ENCODE measurements at regions not wholly inside any gene's neighbourhood (a gene's known extent, or its start where the extent isn't known, plus 50 kb on each side); places are given as distances from the start of the nearest gene placed in this dataset.

- no peaks in the 10 kb centered on the region for H3K9me3 ChIP-seq
- H3K27ac ChIP-seq, result no peak overlapping the region
- DNase-seq, result no peak
- H3K4me1 ChIP-seq, result no peaks in the 10 kb centered on the region
- WGBS, 2 donors, result 64 to 82% methylated on average over 1 of the region's 1 CpG
- no peaks in the 10 kb centered on the region for H3K36me3 ChIP-seq
- H3K4me3 ChIP-seq, result no peak overlapping the region
- intact Hi-C loops (cut with DNase I), result no loop called here
- TF ChIP-seq POLR2A (IDR thresholded peaks at IDR 0.05), result no peak
- TF ChIP-seq, protein P1, sequence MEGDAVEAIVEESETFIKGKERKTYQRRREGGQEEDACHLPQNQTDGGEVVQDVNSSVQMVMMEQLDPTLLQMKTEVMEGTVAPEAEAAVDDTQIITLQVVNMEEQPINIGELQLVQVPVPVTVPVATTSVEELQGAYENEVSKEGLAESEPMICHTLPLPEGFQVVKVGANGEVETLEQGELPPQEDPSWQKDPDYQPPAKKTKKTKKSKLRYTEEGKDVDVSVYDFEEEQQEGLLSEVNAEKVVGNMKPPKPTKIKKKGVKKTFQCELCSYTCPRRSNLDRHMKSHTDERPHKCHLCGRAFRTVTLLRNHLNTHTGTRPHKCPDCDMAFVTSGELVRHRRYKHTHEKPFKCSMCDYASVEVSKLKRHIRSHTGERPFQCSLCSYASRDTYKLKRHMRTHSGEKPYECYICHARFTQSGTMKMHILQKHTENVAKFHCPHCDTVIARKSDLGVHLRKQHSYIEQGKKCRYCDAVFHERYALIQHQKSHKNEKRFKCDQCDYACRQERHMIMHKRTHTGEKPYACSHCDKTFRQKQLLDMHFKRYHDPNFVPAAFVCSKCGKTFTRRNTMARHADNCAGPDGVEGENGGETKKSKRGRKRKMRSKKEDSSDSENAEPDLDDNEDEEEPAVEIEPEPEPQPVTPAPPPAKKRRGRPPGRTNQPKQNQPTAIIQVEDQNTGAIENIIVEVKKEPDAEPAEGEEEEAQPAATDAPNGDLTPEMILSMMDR (IDR thresholded peaks at IDR 0.05), result no peak
- H3K27me3 ChIP-seq, result no peaks in the 10 kb centered on the region
Observed at GRCh38 chr11:30089921-30090320, 73.1 kb upstream of the KCNA4 start.

- Histone ChIP-seq H3K27ac (no peak overlapping the region), H3K4me3 (no peak overlapping the region), H3K36me3 (no peaks in the 10 kb centered on the region), H3K9me3 (no peaks in the 10 kb centered on the region), H3K27me3 (no peaks in the 10 kb centered on the region), H3K4me1 (no peaks in the 10 kb centered on the region)
- DNase-seq, result no peak
- intact Hi-C loops (cut with DNase I), result no loop called here
- no peak for TF ChIP-seq POLR2A (IDR thresholded peaks at IDR 0.05)
- TF ChIP-seq, protein P1 (IDR thresholded peaks at IDR 0.05), result no peak
Observed at GRCh38 chr11:30091246-30091645, 74.4 kb upstream of the KCNA4 start.

DNA sequence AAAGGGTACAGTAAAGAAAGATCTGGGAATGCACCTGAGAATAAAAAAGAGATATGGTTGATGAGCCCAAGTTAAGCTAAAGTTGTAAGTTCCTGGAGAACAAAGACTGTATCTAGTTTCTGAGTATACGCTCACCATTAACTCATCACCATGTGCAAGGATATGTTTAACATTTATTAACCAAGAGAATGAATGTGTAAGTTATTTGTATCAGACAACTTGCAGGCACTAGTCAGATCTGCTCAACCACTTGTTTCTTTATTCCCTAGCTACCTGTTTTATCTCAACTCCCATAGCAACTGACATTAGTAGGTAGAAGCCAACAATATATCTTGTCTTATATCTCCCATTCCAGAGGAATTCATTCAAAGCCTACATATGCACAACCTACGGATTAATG lies 74.9 kb upstream of the KCNA4 start:
- DNase-seq, result no peak
- no peak overlapping the region for H3K27ac ChIP-seq
- no peaks in the 10 kb centered on the region for H3K36me3 ChIP-seq
- H3K27me3 ChIP-seq, result no peaks in the 10 kb centered on the region
- no peak overlapping the region for H3K4me3 ChIP-seq
- H3K9me3 ChIP-seq, result no peaks in the 10 kb centered on the region
- H3K4me1 ChIP-seq, result no peaks in the 10 kb centered on the region
- 60 to 72% methylated on average over 2 of the region's 2 CpGs for WGBS, 2 donors
- TF ChIP-seq, protein P1 (IDR thresholded peaks at IDR 0.05), result no peak
- TF ChIP-seq POLR2A (IDR thresholded peaks at IDR 0.05), result no peak
- intact Hi-C loops (cut with DNase I), result no loop called here

- Histone ChIP-seq H3K27me3 (no peaks in the 10 kb centered on the region), H3K4me3 (no peak overlapping the region), H3K9me3 (no peaks in the 10 kb centered on the region), H3K36me3 (no peaks in the 10 kb centered on the region), H3K27ac (no peak overlapping the region), H3K4me1 (no peaks in the 10 kb centered on the region)
- no peak for DNase-seq
- intact Hi-C loops (cut with DNase I), result no loop called here
- TF ChIP-seq, protein P1 (IDR thresholded peaks at IDR 0.05), result no peak
- TF ChIP-seq POLR2A (IDR thresholded peaks at IDR 0.05), result no peak
Observed at GRCh38 chr11:30092518-30092917, 75.7 kb upstream of the KCNA4 start.

DNA sequence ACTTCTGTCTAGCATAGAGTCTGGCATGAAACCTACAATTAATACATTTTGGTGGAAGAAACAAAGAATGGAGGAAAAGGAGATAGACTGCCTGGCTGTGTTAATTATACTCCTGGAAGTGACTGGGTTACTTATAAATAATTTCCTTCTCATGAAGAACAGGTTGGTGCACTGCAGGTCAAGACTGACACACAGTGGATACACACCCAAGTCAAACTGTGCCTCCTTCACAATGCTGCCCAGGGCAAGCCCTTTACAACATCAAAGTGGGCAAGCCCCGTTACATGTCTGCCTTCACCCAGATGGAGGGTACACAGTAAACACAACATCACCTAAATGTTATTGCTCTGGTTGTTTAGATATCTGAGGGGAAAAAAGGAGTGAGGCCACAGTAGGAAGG lies 83.7 kb upstream of the KCNA4 start:
- Histone ChIP-seq H3K36me3 (no peaks in the 10 kb centered on the region), H3K4me3 (no peak overlapping the region), H3K9me3 (no peaks in the 10 kb centered on the region), H3K27ac (no peak overlapping the region), H3K27me3 (no peaks in the 10 kb centered on the region), H3K4me1 (no peaks in the 10 kb centered on the region)
- DNase-seq, result no peak
- no peak for TF ChIP-seq POLR2A (IDR thresholded peaks at IDR 0.05)
- TF ChIP-seq, protein P1 (IDR thresholded peaks at IDR 0.05), result no peak
- intact Hi-C loops (cut with DNase I), result no loop called here
- WGBS, 2 donors, result 50% methylated on average over 1 of the region's 1 CpG; no CpG with 5 or more reads in 1 of the 2 donors

All from esophagus squamous epithelium (tissue), 5 donors.